HG02610 (cell line): ENCODE measurements at regions not wholly inside any gene's neighbourhood (a gene's known extent, or its start where the extent isn't known, plus 50 kb on each side); places are given as distances from the start of the nearest gene placed in this dataset.

Experiments
- ATAC-seq: cut with Tn5 transposase; IDR thresholded peaks from one replicate; pipeline ENCODE4 v1.9.1; 2021; ENCODE audit warnings: mild to moderate bottlenecking, moderate library complexity; ENCODE audit not compliant: unreplicated experiment

DNA sequence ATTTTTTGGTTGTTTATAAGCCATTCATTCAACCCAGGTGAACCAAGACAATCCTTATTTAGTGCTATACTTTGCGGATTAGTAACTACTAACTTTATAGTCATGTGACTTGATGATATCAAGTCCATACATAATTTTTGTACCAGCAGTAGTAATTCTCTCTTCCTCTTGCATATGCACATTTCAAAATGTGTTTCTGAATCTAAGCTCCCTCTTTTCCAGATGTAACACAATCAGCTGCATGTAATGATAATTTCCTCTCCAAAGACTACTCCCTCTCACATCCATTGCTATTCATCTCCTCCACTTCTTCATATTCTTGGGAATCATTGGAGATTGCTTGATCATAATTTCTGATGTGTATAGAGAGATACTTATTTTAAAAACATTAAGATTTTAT lies 510.1 kb upstream of the CDH18 start:
- ATAC-seq = no peak

DNA sequence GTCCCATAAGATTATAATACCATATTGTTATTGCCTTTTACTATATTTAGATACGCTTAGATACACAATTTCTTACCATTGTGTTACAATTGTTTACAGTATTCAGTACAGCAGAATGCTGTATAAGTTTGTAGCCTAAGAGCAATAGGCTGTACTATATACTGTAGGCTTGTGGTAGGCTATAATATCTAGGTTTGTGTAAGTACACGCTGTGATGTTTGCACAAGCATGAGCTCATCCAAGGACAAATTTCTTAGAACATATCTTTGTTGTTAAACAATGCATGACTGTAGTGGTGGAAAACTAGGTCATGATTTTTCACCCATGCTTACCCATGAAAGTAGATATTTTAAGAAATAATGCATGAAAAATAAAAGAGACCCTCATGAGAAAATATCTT lies 509.4 kb upstream of the CDH18 start:
- ATAC-seq = no peak

DNA sequence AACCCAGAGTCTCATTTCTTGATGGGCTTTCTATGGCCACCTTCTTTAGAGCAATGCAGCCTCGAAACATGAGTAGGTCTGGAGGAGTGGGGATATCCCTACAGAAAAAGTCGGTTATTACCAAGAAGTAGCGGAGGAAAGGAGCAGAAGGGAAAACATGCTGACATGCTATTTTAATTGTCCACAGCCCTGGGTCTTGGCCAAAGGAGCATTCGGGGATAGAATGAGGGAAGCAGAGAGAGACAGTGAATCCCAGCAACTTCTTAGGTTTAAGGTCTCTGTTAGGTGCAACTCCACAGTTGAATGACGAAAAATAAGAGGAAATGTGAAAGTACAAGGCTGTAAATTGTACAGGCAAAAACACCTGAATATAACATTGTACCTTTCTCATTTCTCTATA lies 506.7 kb upstream of the CDH18 start:
- no peak for ATAC-seq

- ATAC-seq = no peak
Measured at GRCh38 chr5:20486826-20487225, 498.8 kb upstream of the CDH18 start.

- no peak for ATAC-seq
Measured at GRCh38 chr5:20476016-20476415, 488.0 kb upstream of the CDH18 start.

- peak; percentile 52 for ATAC-seq
Measured at GRCh38 chr5:20470997-20471396, 483.0 kb upstream of the CDH18 start.

- no peak for ATAC-seq
Measured at GRCh38 chr5:20469792-20470191, 481.8 kb upstream of the CDH18 start.

DNA sequence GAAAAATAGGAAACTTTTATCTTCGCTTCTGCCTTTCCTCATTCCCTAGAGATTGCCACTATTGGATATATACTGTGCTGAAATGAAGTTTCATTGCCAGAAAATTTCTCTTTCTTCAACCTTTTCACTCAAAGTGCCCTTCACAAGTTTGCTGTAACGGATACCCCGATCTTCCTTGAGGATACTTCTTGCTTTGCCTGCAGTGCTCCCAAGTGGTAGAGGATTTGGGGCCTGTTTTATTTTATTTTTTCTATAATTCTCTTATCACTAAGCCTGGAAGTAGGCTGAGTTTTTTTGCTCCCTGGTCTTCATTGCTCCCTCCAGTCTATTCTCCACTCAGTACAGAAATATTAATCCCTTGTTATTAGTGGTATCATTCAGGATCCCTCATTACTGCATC lies 481.4 kb upstream of the CDH18 start:
- no peak for ATAC-seq

- no peak for ATAC-seq
Measured at GRCh38 chr5:20466512-20466911, 478.5 kb upstream of the CDH18 start.

DNA sequence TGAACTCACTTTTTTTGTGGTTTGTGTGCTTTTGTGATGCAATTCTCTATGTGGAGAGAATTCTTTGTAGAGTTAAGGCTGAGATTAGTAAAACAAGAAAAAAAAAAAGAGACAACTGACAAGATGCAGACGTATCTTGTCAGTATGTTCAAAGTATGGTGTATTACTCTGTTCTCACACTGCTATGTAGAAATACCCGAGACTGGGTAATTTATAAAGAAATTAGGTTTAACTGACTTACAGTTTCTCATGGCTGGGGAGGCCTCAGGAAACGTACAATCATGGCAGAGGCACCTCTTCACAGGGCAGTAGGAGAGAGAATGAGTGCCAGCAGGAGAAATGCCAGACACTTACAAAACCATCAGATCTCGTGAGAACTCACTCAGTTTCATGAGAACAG lies 475.2 kb upstream of the CDH18 start:
- ATAC-seq = no peak

DNA sequence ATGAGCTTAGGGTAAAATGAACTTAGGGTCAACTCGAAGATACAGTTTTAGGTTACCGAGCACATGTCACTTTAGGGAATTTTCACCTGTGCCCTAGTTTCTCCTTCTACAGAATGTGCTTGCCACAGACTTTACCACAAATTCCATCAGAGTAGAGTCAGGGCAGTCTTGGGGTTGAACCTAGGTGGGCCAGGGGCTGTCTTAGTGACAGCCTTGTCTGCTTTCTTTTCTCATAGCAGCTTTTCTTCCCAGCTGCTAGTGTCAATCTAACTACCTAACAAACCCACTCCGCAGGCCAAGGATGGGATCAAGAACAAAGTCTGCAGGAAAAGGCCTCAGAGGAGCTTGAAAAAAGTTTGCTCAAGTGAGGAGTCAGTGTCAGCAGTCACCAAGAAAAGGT lies 458.1 kb upstream of the CDH18 start:
- no peak for ATAC-seq

GRCh38 chr5:20445326-20445860 lies 457.4 kb upstream of the CDH18 start:
- ATAC-seq = no peak

GRCh38 chr5:20434786-20435185 lies 446.8 kb upstream of the CDH18 start:
- ATAC-seq = no peak

- no peak for ATAC-seq
Measured at GRCh38 chr5:20420991-20421595, 433.1 kb upstream of the CDH18 start.
